ENCODE measurements at regions not wholly inside any gene's neighbourhood (a gene's known extent, or its start where the extent isn't known, plus 50 kb on each side); places are given as distances from the start of the nearest gene placed in this dataset.
"Not testable (repeated sequence)": the region's sequence is repeated elsewhere in the genome, so short reads cannot be mapped to it uniquely, and the experiment has no call there.

- TF ChIP-seq EZH2phosphoT487 (IDR thresholded peaks at IDR 0.05; ENCODE audit: borderline replicate concordance) (no peak), CTCF (conservative IDR thresholded peaks at IDR 0.05; ENCODE audit: low read length) (no peak)
- H3K9me2 ChIP-seq (replicated peaks; ENCODE audit: low read depth, low read length): no peaks in the 10 kb centered on the region
- no peaks in the 10 kb centered on the region for H4K20me1 ChIP-seq (ENCODE audit: insufficient read depth, low read length, poor library complexity, severe bottlenecking)
- no peak overlapping the region for H3K4me3 ChIP-seq (ENCODE audit: low read length, poor library complexity, severe bottlenecking)
- no peaks in the 10 kb centered on the region for H3F3A ChIP-seq (ENCODE audit: low read depth)
- no peaks in the 10 kb centered on the region for H3K27me3 ChIP-seq (ENCODE audit: insufficient read depth, low read length, poor library complexity, severe bottlenecking)
- H3K36me3 ChIP-seq (ENCODE audit: insufficient read depth, low read length): no peaks in the 10 kb centered on the region
- no peaks in the 10 kb centered on the region for H3K4me1 ChIP-seq (ENCODE audit: insufficient read depth, low read length, poor library complexity, severe bottlenecking)
- H3K4me2 ChIP-seq (ENCODE audit: low read depth, low read length, poor library complexity, severe bottlenecking): no peak overlapping the region
- no peaks in the 10 kb centered on the region for H3K79me2 ChIP-seq (ENCODE audit: insufficient read depth, low read length)
- H2AFZ ChIP-seq (ENCODE audit: low read length): no peak overlapping the region
- no peaks in the 10 kb centered on the region for H3K9me3 ChIP-seq (ENCODE audit: insufficient read depth, low read depth, low read length)
- H3K9ac ChIP-seq (ENCODE audit: low read depth, low read length, poor library complexity, severe bottlenecking): no peak overlapping the region
Measured at GRCh38 chr4:77251751-77252150, 94.7 kb downstream of the CCNG2 start.

- H3K4me1 ChIP-seq (ENCODE audit: insufficient read depth, low read length, poor library complexity, severe bottlenecking): no peaks in the 10 kb centered on the region
- H3K4me3 ChIP-seq (ENCODE audit: low read length, poor library complexity, severe bottlenecking): no peak overlapping the region
- H4K20me1 ChIP-seq (ENCODE audit: insufficient read depth, low read length, poor library complexity, severe bottlenecking): no peaks in the 10 kb centered on the region
- no peak overlapping the region for H3K4me2 ChIP-seq (ENCODE audit: low read depth, low read length, poor library complexity, severe bottlenecking)
- H2AFZ ChIP-seq (ENCODE audit: low read length): no peak overlapping the region
- H3K79me2 ChIP-seq (ENCODE audit: insufficient read depth, low read length): no peaks in the 10 kb centered on the region
- TF ChIP-seq EZH2phosphoT487 (IDR thresholded peaks at IDR 0.05; ENCODE audit: borderline replicate concordance) (no peak), CTCF (conservative IDR thresholded peaks at IDR 0.05; ENCODE audit: low read length) (no peak)
- H3K9ac ChIP-seq (ENCODE audit: low read depth, low read length, poor library complexity, severe bottlenecking): no peak overlapping the region
- no peaks in the 10 kb centered on the region for H3K9me3 ChIP-seq (ENCODE audit: insufficient read depth, low read depth, low read length)
- no peaks in the 10 kb centered on the region for H3K27me3 ChIP-seq (ENCODE audit: insufficient read depth, low read length, poor library complexity, severe bottlenecking)
- H3K9me2 ChIP-seq (replicated peaks; ENCODE audit: low read depth, low read length): no peaks in the 10 kb centered on the region
- H3K36me3 ChIP-seq (ENCODE audit: insufficient read depth, low read length): no peaks in the 10 kb centered on the region
- no peaks in the 10 kb centered on the region for H3F3A ChIP-seq (ENCODE audit: low read depth)
Measured at GRCh38 chr4:77263247-77263646, 106.2 kb downstream of the CCNG2 start.

- H3K36me3 ChIP-seq (ENCODE audit: insufficient read depth, low read length); H4K20me1 ChIP-seq (ENCODE audit: insufficient read depth, low read length, poor library complexity, severe bottlenecking); H3K4me3 ChIP-seq (ENCODE audit: low read length, poor library complexity, severe bottlenecking); H3K9me3 ChIP-seq (ENCODE audit: insufficient read depth, low read depth, low read length); H3K79me2 ChIP-seq (ENCODE audit: insufficient read depth, low read length); H3K9ac ChIP-seq (ENCODE audit: low read depth, low read length, poor library complexity, severe bottlenecking); H3F3A ChIP-seq (ENCODE audit: low read depth); H3K4me1 ChIP-seq (ENCODE audit: insufficient read depth, low read length, poor library complexity, severe bottlenecking); H3K4me2 ChIP-seq (ENCODE audit: low read depth, low read length, poor library complexity, severe bottlenecking); H3K27me3 ChIP-seq (ENCODE audit: insufficient read depth, low read length, poor library complexity, severe bottlenecking); H2AFZ ChIP-seq (ENCODE audit: low read length); H3K9me2 ChIP-seq (replicated peaks; ENCODE audit: low read depth, low read length): not testable (repeated sequence)
Measured at GRCh38 chr4:77263976-77264375, 107.0 kb downstream of the CCNG2 start.

DNA sequence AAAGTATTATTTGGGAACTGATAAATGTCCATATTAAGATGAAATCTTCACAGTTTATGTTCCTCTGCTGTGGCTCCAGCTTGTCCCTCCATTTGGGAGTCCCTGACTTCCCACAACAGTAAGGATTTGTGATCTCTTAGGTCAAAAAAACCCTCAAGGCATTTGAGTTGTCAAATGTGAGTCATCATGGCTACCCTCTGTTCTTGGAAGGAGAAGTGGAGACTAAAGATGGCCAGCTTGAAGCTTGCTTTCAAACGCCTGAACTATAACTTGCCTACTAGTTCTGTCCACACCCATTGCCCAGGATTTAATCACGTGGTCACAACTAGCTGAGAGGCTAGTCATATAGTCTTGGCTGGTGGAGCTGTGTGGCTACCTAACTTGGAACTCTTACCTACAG lies 107.8 kb downstream of the CCNG2 start:
- Histone ChIP-seq H3K4me3 (ENCODE audit: low read length, poor library complexity, severe bottlenecking) (no peak overlapping the region), H3K27me3 (ENCODE audit: insufficient read depth, low read length, poor library complexity, severe bottlenecking) (no peaks in the 10 kb centered on the region), H3K36me3 (ENCODE audit: insufficient read depth, low read length) (no peaks in the 10 kb centered on the region), H3K4me2 (ENCODE audit: low read depth, low read length, poor library complexity, severe bottlenecking) (no peak overlapping the region), H3K9me3 (ENCODE audit: insufficient read depth, low read depth, low read length) (no peaks in the 10 kb centered on the region), H3K9ac (ENCODE audit: low read depth, low read length, poor library complexity, severe bottlenecking) (no peak overlapping the region), H2AFZ (ENCODE audit: low read length) (no peak overlapping the region), H3K79me2 (ENCODE audit: insufficient read depth, low read length) (no peaks in the 10 kb centered on the region), H3K4me1 (ENCODE audit: insufficient read depth, low read length, poor library complexity, severe bottlenecking) (no peaks in the 10 kb centered on the region), H3K9me2 (replicated peaks; ENCODE audit: low read depth, low read length) (no peaks in the 10 kb centered on the region), H3F3A (ENCODE audit: low read depth) (no peaks in the 10 kb centered on the region), H4K20me1 (ENCODE audit: insufficient read depth, low read length, poor library complexity, severe bottlenecking) (no peaks in the 10 kb centered on the region)
- TF ChIP-seq CTCF (conservative IDR thresholded peaks at IDR 0.05; ENCODE audit: low read length) (no peak), EZH2phosphoT487 (IDR thresholded peaks at IDR 0.05; ENCODE audit: borderline replicate concordance) (no peak)

Data from Loucy (cell line).